ENCODE measurements at regions not wholly inside any gene's neighbourhood (a gene's known extent, or its start where the extent isn't known, plus 50 kb on each side); places are given as distances from the start of the nearest gene placed in this dataset.

GRCh38 chr4:166230841-166231240 is 357.8 kb downstream of the TLL1 start:
- H3K27ac ChIP-seq: no peak overlapping the region
- ATAC-seq (ENCODE audit: insufficient number of reproducible peaks, low FRiP score, low read depth): no peak
- TF ChIP-seq CTCF (IDR thresholded peaks at IDR 0.05): no peak
- H3K4me1 ChIP-seq (ENCODE audit: control insufficient read depth in 1 of 2, low read depth in 2 of 2): no peaks in the 10 kb centered on the region
- no peak overlapping the region for H3K4me3 ChIP-seq
- DNase-seq (ENCODE audit: low spot score): no peak
- no peaks in the 10 kb centered on the region for H3K9me3 ChIP-seq
- H3K36me3 ChIP-seq: no peaks in the 10 kb centered on the region
- H3K27me3 ChIP-seq (replicated peaks; ENCODE audit: insufficient read depth): no peaks in the 10 kb centered on the region

GRCh38 chr4:166239354-166239753 is 366.3 kb downstream of the TLL1 start:
- H3K4me1 ChIP-seq (ENCODE audit: control insufficient read depth in 1 of 2, low read depth in 2 of 2): no peaks in the 10 kb centered on the region
- H3K27me3 ChIP-seq (replicated peaks; ENCODE audit: insufficient read depth): no peaks in the 10 kb centered on the region
- no peak for TF ChIP-seq CTCF (IDR thresholded peaks at IDR 0.05)
- H3K4me3 ChIP-seq: no peak overlapping the region
- DNase-seq (ENCODE audit: low spot score): no peak
- no peak for ATAC-seq (ENCODE audit: insufficient number of reproducible peaks, low FRiP score, low read depth)
- no peaks in the 10 kb centered on the region for H3K9me3 ChIP-seq
- no peak overlapping the region for H3K27ac ChIP-seq
- no peaks in the 10 kb centered on the region for H3K36me3 ChIP-seq

GRCh38 chr4:166252487-166253402 is 379.7 kb downstream of the TLL1 start:
- no peak overlapping the region for H3K4me3 ChIP-seq
- no peaks in the 10 kb centered on the region for H3K36me3 ChIP-seq
- no peak for DNase-seq (ENCODE audit: low spot score)
- no peaks in the 10 kb centered on the region for H3K4me1 ChIP-seq (ENCODE audit: control insufficient read depth in 1 of 2, low read depth in 2 of 2)
- ATAC-seq (ENCODE audit: insufficient number of reproducible peaks, low FRiP score, low read depth): no peak
- H3K9me3 ChIP-seq: no peaks in the 10 kb centered on the region
- no peaks in the 10 kb centered on the region for H3K27me3 ChIP-seq (replicated peaks; ENCODE audit: insufficient read depth)
- TF ChIP-seq CTCF (IDR thresholded peaks at IDR 0.05): peak; percentile 7
- no peak overlapping the region for H3K27ac ChIP-seq

GRCh38 chr4:166257276-166257675 is 384.2 kb downstream of the TLL1 start:
- Histone ChIP-seq H3K27ac (no peak overlapping the region), H3K9me3 (no peaks in the 10 kb centered on the region), H3K4me1 (ENCODE audit: control insufficient read depth in 1 of 2, low read depth in 2 of 2) (no peaks in the 10 kb centered on the region), H3K27me3 (replicated peaks; ENCODE audit: insufficient read depth) (no peaks in the 10 kb centered on the region), H3K4me3 (no peak overlapping the region), H3K36me3 (no peaks in the 10 kb centered on the region)
- ATAC-seq (ENCODE audit: insufficient number of reproducible peaks, low FRiP score, low read depth) (no peak), DNase-seq (ENCODE audit: low spot score) (no peak)
- no peak for TF ChIP-seq CTCF (IDR thresholded peaks at IDR 0.05)

GRCh38 chr4:166257891-166258290 is 384.9 kb downstream of the TLL1 start:
- Histone ChIP-seq H3K9me3 (no peaks in the 10 kb centered on the region), H3K27me3 (replicated peaks; ENCODE audit: insufficient read depth) (no peaks in the 10 kb centered on the region), H3K27ac (no peak overlapping the region), H3K4me3 (no peak overlapping the region), H3K36me3 (no peaks in the 10 kb centered on the region), H3K4me1 (ENCODE audit: control insufficient read depth in 1 of 2, low read depth in 2 of 2) (no peaks in the 10 kb centered on the region)
- TF ChIP-seq CTCF (IDR thresholded peaks at IDR 0.05): no peak
- ATAC-seq (ENCODE audit: insufficient number of reproducible peaks, low FRiP score, low read depth) (no peak), DNase-seq (ENCODE audit: low spot score) (no peak)
